B cell (primary cell): ENCODE measurements at regions not wholly inside any gene's neighbourhood (a gene's known extent, or its start where the extent isn't known, plus 50 kb on each side); places are given as distances from the start of the nearest gene placed in this dataset.

Source experiments
- ATAC-seq: fragments of 200-7000 bp; cut with Tn5 transposase; one replicate; pipeline ENCODE4 v1.10.0; 2021; ENCODE audit warnings: low read depth, mild to moderate bottlenecking, moderate number of reproducible peaks, moderate library complexity
- CTCF ChIA-PET: fragments of 350-600 bp; sonication (Branson Sonifier 250); formaldehyde crosslinking; loops from one replicate; lab custom pipeline; 2021; ENCODE audit warnings: antibody characterized with exemption, inconsistent platforms; lab: Charles Lee
- POLR2A ChIA-PET: fragments of 350-600 bp; sonication (Branson Sonifier 250); formaldehyde crosslinking; loops from one replicate; lab custom pipeline; 2021; ENCODE audit warnings: antibody characterized with exemption; lab: Charles Lee
- DNase-seq: peaks from one replicate; pipeline ENCODE4 v3.0.0; 2013
- H2AFZ ChIP-seq: 2 replicates; pipeline ENCODE4 v1.6.1; 2012; ENCODE audit warnings: mild to moderate bottlenecking, low read depth, low read length; ENCODE audit not compliant: insufficient read depth, poor library complexity, severe bottlenecking
- H3K27ac ChIP-seq, 2 donors: 1 replicate in 1 of 2; 2 replicates in 1 of 2; pipeline ENCODE4 v1.5.1; 2012 to 2013; ENCODE audit warnings: low read length in 2 of 2, mild to moderate bottlenecking in 2 of 2, moderate library complexity in 1 of 2
- H3K27me3 ChIP-seq, 4 experiments: fragments of 200-600 bp in 1 of 4; sonication (generic) in 1 of 4; replicated peaks in 1 of 4; 1 replicate in 2 of 4; 2 replicates in 2 of 4; pipeline versions ENCODE4 v1.6.1 to v1.7.0; 2013 to 2016; ENCODE audit warnings: low read length in 3 of 4, mild to moderate bottlenecking in 2 of 4, mixed read lengths in 1 of 4, moderate library complexity in 1 of 4; ENCODE audit not compliant: insufficient read depth in 4 of 4, control insufficient read depth in 3 of 4; ENCODE audit errors: control extremely low read depth in 1 of 4
- H3K36me3 ChIP-seq, 2 experiments: replicated peaks in 1 of 2; 1 replicate in 1 of 2; 2 replicates in 1 of 2; pipeline versions ENCODE4 v1.6.1 to v1.7.1; 2013; ENCODE audit warnings: low read length in 1 of 2; ENCODE audit not compliant: insufficient read depth in 2 of 2, control insufficient read depth in 1 of 2; ENCODE audit errors: control extremely low read depth in 1 of 2, extremely low read depth in 1 of 2
- H3K4me1 ChIP-seq, 2 donors: fragments of 200-600 bp in 1 of 2; sonication (generic) in 1 of 2; 1 replicate in 1 of 2; 2 replicates in 1 of 2; pipeline versions ENCODE4 v1.5.1 to v1.6.1; 2013 to 2017; ENCODE audit warnings: low read length in 2 of 2; ENCODE audit not compliant: control insufficient read depth in 2 of 2, insufficient read depth in 2 of 2
- H3K4me2 ChIP-seq: replicated peaks from 2 replicates; pipeline ENCODE3; 2012; ENCODE audit warnings: mild to moderate bottlenecking, low read depth, low read length; ENCODE audit not compliant: poor library complexity, severe bottlenecking
- H3K4me3 ChIP-seq, 5 experiments: fragments of 200-600 bp in 1 of 5; sonication (generic) in 1 of 5; 1 replicate in 3 of 5; 2 replicates in 2 of 5; pipeline versions ENCODE4 v1.5.1 to v1.7.0; 2011 to 2016; ENCODE audit warnings: low read length in 4 of 5, mild to moderate bottlenecking in 4 of 5, low read depth in 2 of 5, control low read depth in 1 of 5, moderate library complexity in 1 of 5; ENCODE audit not compliant: insufficient read depth in 1 of 5; ENCODE audit errors: control extremely low read depth in 1 of 5, extremely low read depth in 1 of 5
- H3K79me2 ChIP-seq: fragments of 200-600 bp; sonication (generic); one replicate; pipeline ENCODE4 v1.6.0; 2016; ENCODE audit warnings: low read length; ENCODE audit not compliant: control insufficient read depth, insufficient read depth
- H3K9ac ChIP-seq: fragments of 200-600 bp; sonication (generic); 2 replicates; pipeline ENCODE4 v1.6.1; 2017; ENCODE audit warnings: mild to moderate bottlenecking, low read length, moderate library complexity
- H3K9me3 ChIP-seq, 3 donors: one replicate each; pipeline versions ENCODE4 v1.6.1 to v1.7.1; 2013; ENCODE audit warnings: low read length in 2 of 3; ENCODE audit not compliant: control insufficient read depth in 2 of 3, insufficient read depth in 1 of 3; ENCODE audit errors: control extremely low read depth in 1 of 3
- H4K20me1 ChIP-seq: 2 replicates; pipeline ENCODE4 v1.6.0; 2012; ENCODE audit warnings: mild to moderate bottlenecking, low read length; ENCODE audit not compliant: insufficient read depth, control insufficient read depth, poor library complexity, severe bottlenecking
- H3K27ac Mint-ChIP-seq: one replicate; pipeline ENCODE4 v1.8.0; 2021; ENCODE audit warnings: mixed read lengths
- H3K27me3 Mint-ChIP-seq: one replicate; pipeline ENCODE4 v1.8.0; 2021; ENCODE audit warnings: mixed read lengths
- H3K4me1 Mint-ChIP-seq: one replicate; pipeline ENCODE4 v1.8.0; 2021; ENCODE audit warnings: mixed read lengths
- H3K4me3 Mint-ChIP-seq: one replicate; pipeline ENCODE4 v1.8.0; 2021; ENCODE audit warnings: mixed read lengths
- H3K9me3 Mint-ChIP-seq: one replicate; pipeline ENCODE4 v1.8.0; 2022; ENCODE audit warnings: mixed read lengths; ENCODE audit not compliant: insufficient read depth
- EZH2 ChIP-seq: IDR thresholded peaks from 2 replicates; pipeline ENCODE4 v1.6.1; 2012; ENCODE audit warnings: borderline replicate concordance, low read depth, mild to moderate bottlenecking, moderate library complexity, low read length; ENCODE audit not compliant: insufficient read depth, poor library complexity, severe bottlenecking
- WGBS: methylation state at CpG from one replicate; pipeline ENCODE4 v1.1.5; 2013; ENCODE audit warnings: missing lambda C conversion rate; ENCODE audit not compliant: insufficient coverage; 5-methylcytosine and 5-hydroxymethylcytosine counted together
- intact Hi-C: fragments of 100-400 bp; cut with micrococcal nuclease; formaldehyde crosslinking; loops from one replicate; pipeline ENCODE4 v1.10.0; 2022
- TF ChIP-seq, protein P1 (sequence below): fragments of 200-600 bp; IDR thresholded peaks from one replicate; pipeline ENCODE4 v1.8.0; 2022; ENCODE audit warnings: antibody characterized with exemption, mild to moderate bottlenecking

DNA sequence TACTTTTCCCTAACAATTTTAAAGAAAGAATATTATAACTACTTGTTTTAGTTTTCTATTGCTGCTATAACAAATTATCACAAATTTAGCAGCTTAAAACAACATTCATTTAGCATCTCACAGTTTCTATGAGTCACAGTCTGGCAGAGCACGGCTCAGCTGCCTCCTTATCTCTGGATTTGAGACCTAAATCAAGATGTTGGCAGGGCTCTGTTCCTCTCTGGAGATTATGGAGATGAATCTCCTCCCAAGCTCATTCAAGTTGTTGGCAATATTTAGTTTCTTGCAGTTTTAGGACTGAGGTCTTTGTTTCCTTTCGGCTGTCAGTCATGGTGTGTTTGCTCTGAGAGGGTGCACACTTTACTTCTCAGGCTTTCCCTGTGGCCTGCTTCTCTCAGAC, 1065.8 kb upstream of the EYS start:
- POLR2A ChIA-PET: no interaction called here
- H3K9me3 ChIP-seq: peaks cover 0 to 2% (median 0%) of the 10 kb centered on the region in 3 donors

DNA sequence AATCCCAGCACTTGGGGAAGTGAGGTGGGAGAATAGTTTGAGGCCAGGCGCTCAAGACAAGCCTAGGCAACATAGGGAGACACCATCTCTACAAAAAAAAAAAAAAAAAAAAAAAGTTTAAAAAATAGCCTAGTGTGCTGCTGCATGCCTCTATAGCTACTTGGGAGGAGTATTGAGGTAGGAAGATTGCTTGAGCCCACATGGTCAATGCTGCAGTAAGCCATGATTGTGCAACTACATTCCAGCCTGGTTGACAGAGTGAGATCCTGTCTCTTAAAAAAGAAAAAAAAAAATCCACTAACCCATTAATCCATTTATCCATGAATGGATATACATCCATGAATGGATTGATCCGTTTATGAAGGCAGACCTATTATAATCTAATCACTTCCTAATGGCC, 1064.6 kb upstream of the EYS start:
- no peak for ATAC-seq
- no peak overlapping the region for H3K4me3 ChIP-seq
- H3K9me3 Mint-ChIP-seq: peaks cover 10% of the 10 kb centered on the region
- intact Hi-C loops: no loop called here
- H3K27me3 ChIP-seq: no peaks in the 10 kb centered on the region
- no CpG with 5 or more reads among the region's 2 CpGs for WGBS
- no peaks in the 10 kb centered on the region for H3K36me3 ChIP-seq
- H3K27me3 Mint-ChIP-seq: no peaks in the 10 kb centered on the region
- H3K9me3 ChIP-seq: no peaks in the 10 kb centered on the region
- TF ChIP-seq, protein P1, sequence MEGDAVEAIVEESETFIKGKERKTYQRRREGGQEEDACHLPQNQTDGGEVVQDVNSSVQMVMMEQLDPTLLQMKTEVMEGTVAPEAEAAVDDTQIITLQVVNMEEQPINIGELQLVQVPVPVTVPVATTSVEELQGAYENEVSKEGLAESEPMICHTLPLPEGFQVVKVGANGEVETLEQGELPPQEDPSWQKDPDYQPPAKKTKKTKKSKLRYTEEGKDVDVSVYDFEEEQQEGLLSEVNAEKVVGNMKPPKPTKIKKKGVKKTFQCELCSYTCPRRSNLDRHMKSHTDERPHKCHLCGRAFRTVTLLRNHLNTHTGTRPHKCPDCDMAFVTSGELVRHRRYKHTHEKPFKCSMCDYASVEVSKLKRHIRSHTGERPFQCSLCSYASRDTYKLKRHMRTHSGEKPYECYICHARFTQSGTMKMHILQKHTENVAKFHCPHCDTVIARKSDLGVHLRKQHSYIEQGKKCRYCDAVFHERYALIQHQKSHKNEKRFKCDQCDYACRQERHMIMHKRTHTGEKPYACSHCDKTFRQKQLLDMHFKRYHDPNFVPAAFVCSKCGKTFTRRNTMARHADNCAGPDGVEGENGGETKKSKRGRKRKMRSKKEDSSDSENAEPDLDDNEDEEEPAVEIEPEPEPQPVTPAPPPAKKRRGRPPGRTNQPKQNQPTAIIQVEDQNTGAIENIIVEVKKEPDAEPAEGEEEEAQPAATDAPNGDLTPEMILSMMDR: no peak
- no peak for TF ChIP-seq EZH2
- no peak overlapping the region for H3K4me3 Mint-ChIP-seq
- no peak overlapping the region for H2AFZ ChIP-seq
- CTCF ChIA-PET: no interaction called here
- H3K27ac ChIP-seq: no peak overlapping the region
- H3K4me1 Mint-ChIP-seq: no peaks in the 10 kb centered on the region
- POLR2A ChIA-PET: no interaction called here
- no peak overlapping the region for H3K27ac Mint-ChIP-seq
- no peak overlapping the region for H3K4me2 ChIP-seq
- no peak overlapping the region for H3K9ac ChIP-seq
- H3K4me1 ChIP-seq: no peaks in the 10 kb centered on the region
- no peaks in the 10 kb centered on the region for H4K20me1 ChIP-seq
- no peak for DNase-seq
- H3K79me2 ChIP-seq: no peaks in the 10 kb centered on the region

More for the DNA sequence above, 1065.8 kb upstream of the EYS start:
- no peaks in the 10 kb centered on the region for H3K4me1 Mint-ChIP-seq
- H3K4me3 ChIP-seq: no peak overlapping the region
- WGBS: 80% methylated on average over 1 of the region's 2 CpGs
- H3K9me3 Mint-ChIP-seq: peaks cover 13% of the 10 kb centered on the region
- H3K9ac ChIP-seq: no peak overlapping the region
- no peaks in the 10 kb centered on the region for H3K36me3 ChIP-seq
- no peaks in the 10 kb centered on the region for H3K79me2 ChIP-seq
- H3K27me3 ChIP-seq: no peaks in the 10 kb centered on the region
- CTCF ChIA-PET: no interaction called here
- H3K4me2 ChIP-seq: no peak overlapping the region
- no peak for TF ChIP-seq EZH2
- TF ChIP-seq, protein P1: no peak
- no peak overlapping the region for H2AFZ ChIP-seq
- no peaks in the 10 kb centered on the region for H3K27me3 Mint-ChIP-seq
- intact Hi-C loops: no loop called here
- H3K4me1 ChIP-seq: no peaks in the 10 kb centered on the region
- no peak for DNase-seq
- H3K4me3 Mint-ChIP-seq: no peak overlapping the region
- H4K20me1 ChIP-seq: no peaks in the 10 kb centered on the region
- ATAC-seq: no peak
- no peak overlapping the region for H3K27ac ChIP-seq
- no peak overlapping the region for H3K27ac Mint-ChIP-seq
